ENCODE measurements at regions not wholly inside any gene's neighbourhood (a gene's known extent, or its start where the extent isn't known, plus 50 kb on each side); places are given as distances from the start of the nearest gene placed in this dataset.
"Not testable (repeated sequence)": the region's sequence is repeated elsewhere in the genome, so short reads cannot be mapped to it uniquely, and the experiment has no call there.

- H4K20me1 ChIP-seq (replicated peaks; ENCODE audit: insufficient read depth): no peaks in the 10 kb centered on the region
- H3K27me3 ChIP-seq (ENCODE audit: insufficient read depth): no peaks in the 10 kb centered on the region
- H3K27me3 Mint-ChIP-seq (ENCODE audit: insufficient read depth, low read depth, poor library complexity): peaks cover 2% of the 10 kb centered on the region
- TF ChIP-seq, protein P1, sequence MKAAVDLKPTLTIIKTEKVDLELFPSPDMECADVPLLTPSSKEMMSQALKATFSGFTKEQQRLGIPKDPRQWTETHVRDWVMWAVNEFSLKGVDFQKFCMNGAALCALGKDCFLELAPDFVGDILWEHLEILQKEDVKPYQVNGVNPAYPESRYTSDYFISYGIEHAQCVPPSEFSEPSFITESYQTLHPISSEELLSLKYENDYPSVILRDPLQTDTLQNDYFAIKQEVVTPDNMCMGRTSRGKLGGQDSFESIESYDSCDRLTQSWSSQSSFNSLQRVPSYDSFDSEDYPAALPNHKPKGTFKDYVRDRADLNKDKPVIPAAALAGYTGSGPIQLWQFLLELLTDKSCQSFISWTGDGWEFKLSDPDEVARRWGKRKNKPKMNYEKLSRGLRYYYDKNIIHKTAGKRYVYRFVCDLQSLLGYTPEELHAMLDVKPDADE (IDR thresholded peaks at IDR 0.05): no peak
- H3K79me2 ChIP-seq (replicated peaks; ENCODE audit: insufficient read depth): no peaks in the 10 kb centered on the region
- no peaks in the 10 kb centered on the region for H3K4me1 ChIP-seq (ENCODE audit: insufficient read depth)
- H3K36me3 ChIP-seq (ENCODE audit: insufficient read depth): no peaks in the 10 kb centered on the region
- no peak overlapping the region for H2AFZ ChIP-seq
- peaks cover 15% of the 10 kb centered on the region; the same call in 2 of the 3 replicates for H3K9me3 Mint-ChIP-seq
- H3K36me3 Mint-ChIP-seq (ENCODE audit: low read depth): peaks cover 7% of the 10 kb centered on the region; the same call in 2 of the 3 replicates
- no peak overlapping the region for H3K4me3 ChIP-seq
- no peaks in the 10 kb centered on the region for H3K4me1 Mint-ChIP-seq
- no peak overlapping the region for H3K4me3 Mint-ChIP-seq
- ATAC-seq (no peak), DNase-seq (ENCODE audit: low spot score) (no peak)
- H3K27ac Mint-ChIP-seq: no peak overlapping the region; the same call in 1 of the 2 replicates
- H3F3A ChIP-seq (replicated peaks; ENCODE audit: low read depth): no peaks in the 10 kb centered on the region
- 0 out of 2 replicates have a peak, but pooled peaks cover 3% of the 10 kb centered on the region for H3K9me2 ChIP-seq (ENCODE audit: insufficient read depth)
- no peak overlapping the region for H3K4me2 ChIP-seq
- H3K27ac ChIP-seq (ENCODE audit: low read depth): no peak overlapping the region
Measured at GRCh38 chr17:53218723-53219122, 604.0 kb upstream of the KIF2B start.

GRCh38 chr17:53217311-53217710 lies 605.4 kb upstream of the KIF2B start:
- ATAC-seq: no peak
- no peaks in the 10 kb centered on the region for H4K20me1 ChIP-seq (replicated peaks; ENCODE audit: insufficient read depth)
- H3K27me3 Mint-ChIP-seq (ENCODE audit: insufficient read depth, low read depth, poor library complexity): peaks cover 2% of the 10 kb centered on the region
- TF ChIP-seq, protein P2, sequence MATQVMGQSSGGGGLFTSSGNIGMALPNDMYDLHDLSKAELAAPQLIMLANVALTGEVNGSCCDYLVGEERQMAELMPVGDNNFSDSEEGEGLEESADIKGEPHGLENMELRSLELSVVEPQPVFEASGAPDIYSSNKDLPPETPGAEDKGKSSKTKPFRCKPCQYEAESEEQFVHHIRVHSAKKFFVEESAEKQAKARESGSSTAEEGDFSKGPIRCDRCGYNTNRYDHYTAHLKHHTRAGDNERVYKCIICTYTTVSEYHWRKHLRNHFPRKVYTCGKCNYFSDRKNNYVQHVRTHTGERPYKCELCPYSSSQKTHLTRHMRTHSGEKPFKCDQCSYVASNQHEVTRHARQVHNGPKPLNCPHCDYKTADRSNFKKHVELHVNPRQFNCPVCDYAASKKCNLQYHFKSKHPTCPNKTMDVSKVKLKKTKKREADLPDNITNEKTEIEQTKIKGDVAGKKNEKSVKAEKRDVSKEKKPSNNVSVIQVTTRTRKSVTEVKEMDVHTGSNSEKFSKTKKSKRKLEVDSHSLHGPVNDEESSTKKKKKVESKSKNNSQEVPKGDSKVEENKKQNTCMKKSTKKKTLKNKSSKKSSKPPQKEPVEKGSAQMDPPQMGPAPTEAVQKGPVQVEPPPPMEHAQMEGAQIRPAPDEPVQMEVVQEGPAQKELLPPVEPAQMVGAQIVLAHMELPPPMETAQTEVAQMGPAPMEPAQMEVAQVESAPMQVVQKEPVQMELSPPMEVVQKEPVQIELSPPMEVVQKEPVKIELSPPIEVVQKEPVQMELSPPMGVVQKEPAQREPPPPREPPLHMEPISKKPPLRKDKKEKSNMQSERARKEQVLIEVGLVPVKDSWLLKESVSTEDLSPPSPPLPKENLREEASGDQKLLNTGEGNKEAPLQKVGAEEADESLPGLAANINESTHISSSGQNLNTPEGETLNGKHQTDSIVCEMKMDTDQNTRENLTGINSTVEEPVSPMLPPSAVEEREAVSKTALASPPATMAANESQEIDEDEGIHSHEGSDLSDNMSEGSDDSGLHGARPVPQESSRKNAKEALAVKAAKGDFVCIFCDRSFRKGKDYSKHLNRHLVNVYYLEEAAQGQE (IDR thresholded peaks at IDR 0.05; ENCODE audit: unreplicated experiment): no peak
- TF ChIP-seq STAT1 (IDR thresholded peaks at IDR 0.05; ENCODE audit: unreplicated experiment) (no peak), POLR2AphosphoS5 (IDR thresholded peaks at IDR 0.05; ENCODE audit: low read depth) (no peak), NANOG (IDR thresholded peaks at IDR 0.05; ENCODE audit: borderline replicate concordance) (no peak)
- H3K9me2 ChIP-seq (ENCODE audit: insufficient read depth): 0 out of 2 replicates have a peak, but pooled peaks cover 3% of the 10 kb centered on the region
- H3K79me2 ChIP-seq (replicated peaks; ENCODE audit: insufficient read depth): no peaks in the 10 kb centered on the region
- H3K27ac Mint-ChIP-seq: no peak overlapping the region
- no peak overlapping the region for H2AFZ ChIP-seq
- H3K27ac ChIP-seq (ENCODE audit: low read depth): no peak overlapping the region
- H3K36me3 ChIP-seq (ENCODE audit: insufficient read depth): no peaks in the 10 kb centered on the region
- no peaks in the 10 kb centered on the region for H3K4me1 ChIP-seq (ENCODE audit: insufficient read depth)
- H3K4me3 ChIP-seq: no peak overlapping the region
- H3K4me3 Mint-ChIP-seq: no peak overlapping the region
- no peak for DNase-seq (ENCODE audit: low spot score)
- no peaks in the 10 kb centered on the region for H3K27me3 ChIP-seq (ENCODE audit: insufficient read depth)
- peaks cover 7% of the 10 kb centered on the region; the same call in 2 of the 3 replicates for H3K36me3 Mint-ChIP-seq (ENCODE audit: low read depth)
- peaks cover 15% of the 10 kb centered on the region; the same call in 2 of the 3 replicates for H3K9me3 Mint-ChIP-seq
- H3K4me2 ChIP-seq: no peak overlapping the region
- H3K4me1 Mint-ChIP-seq: no peaks in the 10 kb centered on the region
- H3F3A ChIP-seq (replicated peaks; ENCODE audit: low read depth): no peaks in the 10 kb centered on the region

DNA sequence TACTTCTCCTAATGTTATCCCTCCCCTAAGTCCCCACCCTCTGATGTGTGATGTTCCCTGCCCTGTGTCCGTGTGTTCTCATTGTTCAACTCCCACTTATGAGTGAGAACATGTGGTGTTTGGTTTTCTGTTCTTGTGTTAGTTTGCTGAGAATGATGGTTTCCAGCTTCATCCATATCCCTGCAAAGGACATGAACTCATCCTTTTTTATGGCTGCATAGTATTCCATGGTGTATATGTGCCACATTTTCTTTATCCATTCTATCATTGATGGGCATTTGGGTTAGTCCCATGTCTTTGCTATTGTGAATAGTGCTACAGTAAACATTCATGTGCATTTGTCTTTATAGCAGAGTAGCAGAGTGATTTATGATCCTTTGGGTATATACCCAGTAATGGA lies 613.8 kb upstream of the KIF2B start:
- peaks cover 17% of the 10 kb centered on the region; the same call in 2 of the 3 replicates for H3K9me3 Mint-ChIP-seq
- H2AFZ ChIP-seq; ATAC-seq; H3K4me3 Mint-ChIP-seq; H3K36me3 ChIP-seq (ENCODE audit: insufficient read depth); H3K27ac Mint-ChIP-seq; DNase-seq (ENCODE audit: low spot score); H3K4me1 ChIP-seq (ENCODE audit: insufficient read depth); H3K9me2 ChIP-seq (ENCODE audit: insufficient read depth); H3K27me3 ChIP-seq (ENCODE audit: insufficient read depth); H3F3A ChIP-seq (replicated peaks; ENCODE audit: low read depth); H4K20me1 ChIP-seq (replicated peaks; ENCODE audit: insufficient read depth); H3K27ac ChIP-seq (ENCODE audit: low read depth); H3K4me3 ChIP-seq; H3K4me2 ChIP-seq; H3K27me3 Mint-ChIP-seq (ENCODE audit: insufficient read depth, low read depth, poor library complexity); H3K79me2 ChIP-seq (replicated peaks; ENCODE audit: insufficient read depth); H3K36me3 Mint-ChIP-seq (ENCODE audit: low read depth); H3K4me1 Mint-ChIP-seq: not testable (repeated sequence)

All from GM23338 (cell line).